Upper lobe of right lung (tissue), 1 donor: ENCODE measurements at regions not wholly inside any gene's neighbourhood (a gene's known extent, or its start where the extent isn't known, plus 50 kb on each side); places are given as distances from the start of the nearest gene placed in this dataset.

Experiments
- ATAC-seq: fragments of 200-7000 bp; cut with Tn5 transposase; one replicate; pipeline ENCODE4 v1.9.1; 2020; ENCODE audit warnings: mild to moderate bottlenecking, moderate library complexity
- DNase-seq: peaks from one replicate; pipeline ENCODE4 v3.0.0-alpha.2; 2020
- H3K27ac ChIP-seq: fragments of 200-600 bp; one replicate; pipeline ENCODE4 v1.8.0; 2022
- H3K27me3 ChIP-seq: fragments of 200-600 bp; one replicate; pipeline ENCODE4 v1.8.0; 2022; ENCODE audit warnings: mild to moderate bottlenecking
- H3K36me3 ChIP-seq: fragments of 200-600 bp; one replicate; pipeline ENCODE4 v1.8.0; 2022
- H3K4me1 ChIP-seq: fragments of 200-600 bp; one replicate; pipeline ENCODE4 v1.8.0; 2022
- H3K4me3 ChIP-seq: fragments of 200-600 bp; one replicate; pipeline ENCODE4 v1.8.0; 2022; ENCODE audit warnings: mild to moderate bottlenecking
- H3K9me3 ChIP-seq: fragments of 200-600 bp; one replicate; pipeline ENCODE4 v1.8.0; 2022
- CTCF ChIP-seq: fragments of 200-600 bp; IDR thresholded peaks from one replicate; pipeline ENCODE4 v1.8.0; 2022; ENCODE audit warnings: antibody characterized with exemption
- intact Hi-C: fragments of 100-400 bp; cut with DNase I; formaldehyde crosslinking; loops from one replicate; pipeline ENCODE4 v1.11.0; 2022
- donor health status: DM: no; HTN: yes; CAD: no; lungs with severe emphysema.

DNA sequence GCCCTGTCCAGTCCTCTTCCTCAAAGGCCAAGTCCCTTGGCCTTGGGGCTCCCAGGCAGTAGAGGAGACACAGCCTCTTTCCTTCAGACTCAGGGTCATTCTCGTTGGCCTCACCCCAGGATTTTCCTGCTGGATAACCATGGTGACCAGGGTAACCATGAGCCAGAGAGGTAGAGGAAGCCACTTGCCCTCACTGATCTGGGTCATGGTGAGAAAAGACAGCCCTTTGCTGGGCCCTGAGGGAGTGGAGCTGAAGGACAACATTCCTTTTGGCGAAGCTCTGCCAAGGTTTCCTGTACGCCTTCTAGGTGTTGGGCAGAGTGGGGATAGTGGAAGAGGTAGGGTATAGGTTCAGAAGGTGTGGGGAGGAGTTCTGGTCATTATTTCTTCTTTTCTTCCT is 53.1 kb upstream of the WNT4 start:
- no peak overlapping the region for H3K27ac ChIP-seq
- no peaks in the 10 kb centered on the region for H3K9me3 ChIP-seq
- H3K36me3 ChIP-seq = no peaks in the 10 kb centered on the region
- H3K4me3 ChIP-seq = no peak overlapping the region
- H3K4me1 ChIP-seq = no peaks in the 10 kb centered on the region
- ATAC-seq (no peak), DNase-seq (no peak)
- no peak for TF ChIP-seq CTCF
- intact Hi-C loops = no loop called here
- no peaks in the 10 kb centered on the region for H3K27me3 ChIP-seq

GRCh38 chr1:22196641-22197040 is 53.7 kb upstream of the WNT4 start:
- Histone ChIP-seq H3K4me3 (no peak overlapping the region), H3K27ac (no peak overlapping the region)
- intact Hi-C loops = no loop called here

DNA sequence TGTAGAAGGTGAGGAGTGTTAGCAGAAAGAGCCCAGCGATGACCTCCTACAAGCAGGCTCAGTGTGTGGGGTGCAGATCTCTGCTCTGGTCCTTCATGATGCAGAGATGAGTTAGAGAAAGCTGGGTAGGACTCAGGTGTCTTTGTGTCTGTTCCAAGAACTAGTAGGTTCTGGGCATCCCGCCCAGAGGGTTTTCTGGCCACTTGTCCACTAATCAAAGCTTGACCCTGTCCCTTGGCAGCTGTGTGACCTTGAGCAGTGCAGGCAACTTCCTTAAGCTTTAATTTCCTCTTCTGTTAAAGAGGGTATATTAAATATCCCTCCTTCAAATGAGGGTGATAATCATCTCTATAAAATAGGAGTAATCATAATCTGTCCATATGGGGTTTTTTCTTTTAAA is 54.7 kb upstream of the WNT4 start:
- H3K4me3 ChIP-seq = no peak overlapping the region
- H3K36me3 ChIP-seq = no peaks in the 10 kb centered on the region
- H3K27ac ChIP-seq = no peak overlapping the region
- DNase-seq (no peak), ATAC-seq (no peak)
- intact Hi-C loops = no loop called here
- no peak for TF ChIP-seq CTCF
- no peaks in the 10 kb centered on the region for H3K9me3 ChIP-seq
- no peaks in the 10 kb centered on the region for H3K4me1 ChIP-seq
- no peaks in the 10 kb centered on the region for H3K27me3 ChIP-seq

More at GRCh38 chr1:22196641-22197040, 53.7 kb upstream of the WNT4 start:
- ATAC-seq (no peak), DNase-seq (no peak)
- Histone ChIP-seq H3K4me1 (no peaks in the 10 kb centered on the region), H3K36me3 (no peaks in the 10 kb centered on the region), H3K9me3 (no peaks in the 10 kb centered on the region), H3K27me3 (no peaks in the 10 kb centered on the region)
- TF ChIP-seq CTCF = no peak

DNA sequence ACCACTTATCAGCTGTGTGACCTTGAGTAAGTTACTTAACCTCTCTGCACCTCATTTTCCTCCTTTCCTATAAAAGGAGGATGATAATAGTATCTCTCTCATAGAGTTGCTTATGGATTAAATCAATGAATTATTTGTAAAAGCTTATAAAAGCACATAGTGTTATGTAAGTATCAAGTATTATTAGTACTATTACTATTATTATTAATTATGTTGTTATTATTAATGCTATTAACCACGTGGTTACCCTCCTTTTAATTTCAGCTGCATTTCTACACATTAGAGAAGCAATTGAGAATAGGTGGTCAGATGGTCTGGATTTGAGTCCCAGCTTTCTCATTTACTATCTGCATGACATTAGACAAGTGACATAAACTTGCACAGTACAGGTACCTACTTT is 58.1 kb upstream of the WNT4 start:
- intact Hi-C loops = no loop called here
- ATAC-seq (no peak), DNase-seq (no peak)
- Histone ChIP-seq H3K36me3 (no peaks in the 10 kb centered on the region), H3K27me3 (no peaks in the 10 kb centered on the region), H3K27ac (no peak overlapping the region), H3K4me3 (no peak overlapping the region), H3K9me3 (no peaks in the 10 kb centered on the region), H3K4me1 (peaks cover 9% of the 10 kb centered on the region)
- no peak for TF ChIP-seq CTCF

DNA sequence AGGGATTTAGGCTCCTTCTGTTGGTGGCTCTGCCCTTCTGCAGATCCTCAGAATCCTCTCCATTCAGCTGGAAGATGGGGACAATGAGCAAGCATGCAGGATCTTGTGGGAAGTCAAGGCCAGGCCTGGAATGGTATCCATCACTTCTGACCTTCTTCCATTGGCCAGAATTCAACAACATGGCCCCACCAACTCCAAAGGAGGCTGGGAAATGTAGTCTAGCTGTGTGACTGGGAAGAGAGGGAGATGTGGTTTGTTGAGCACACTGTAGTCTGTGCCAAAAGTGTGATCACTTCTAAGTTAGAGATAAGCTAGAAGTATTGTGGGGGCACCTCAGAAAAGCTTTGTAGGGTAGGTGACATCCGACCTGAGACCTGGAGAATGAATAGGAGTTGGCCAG is 60.4 kb upstream of the WNT4 start:
- no peak for ATAC-seq
- H3K4me1 ChIP-seq = peaks cover 9% of the 10 kb centered on the region
- no peak overlapping the region for H3K27ac ChIP-seq
- no peaks in the 10 kb centered on the region for H3K36me3 ChIP-seq
- H3K9me3 ChIP-seq = no peaks in the 10 kb centered on the region
- H3K27me3 ChIP-seq = peaks cover 6% of the 10 kb centered on the region
- DNase-seq = no peak
- no peak for TF ChIP-seq CTCF
- intact Hi-C loops = no loop called here
- no peak overlapping the region for H3K4me3 ChIP-seq
